Body of pancreas (tissue), 4 donors: ENCODE measurements at regions not wholly inside any gene's neighbourhood (a gene's known extent, or its start where the extent isn't known, plus 50 kb on each side); places are given as distances from the start of the nearest gene placed in this dataset.

Source experiments
- POLR2A ChIP-seq, 3 donors: fragments of 450-650 bp; IDR thresholded peaks; one replicate each; pipeline ENCODE4 v1.6.1; 2016; ENCODE audit warnings: antibody characterized with exemption in 3 of 3, mild to moderate bottlenecking in 2 of 3
- TF ChIP-seq, protein P1 (sequence below), 7 experiments: fragments of 450-650 bp in 4 of 7; fragments of 200-600 bp in 3 of 7; sonication (generic) in 3 of 7; IDR thresholded peaks; one replicate each; pipeline ENCODE4 v1.5.1; 2016 to 2019; ENCODE audit warnings: antibody characterized with exemption in 7 of 7

DNA sequence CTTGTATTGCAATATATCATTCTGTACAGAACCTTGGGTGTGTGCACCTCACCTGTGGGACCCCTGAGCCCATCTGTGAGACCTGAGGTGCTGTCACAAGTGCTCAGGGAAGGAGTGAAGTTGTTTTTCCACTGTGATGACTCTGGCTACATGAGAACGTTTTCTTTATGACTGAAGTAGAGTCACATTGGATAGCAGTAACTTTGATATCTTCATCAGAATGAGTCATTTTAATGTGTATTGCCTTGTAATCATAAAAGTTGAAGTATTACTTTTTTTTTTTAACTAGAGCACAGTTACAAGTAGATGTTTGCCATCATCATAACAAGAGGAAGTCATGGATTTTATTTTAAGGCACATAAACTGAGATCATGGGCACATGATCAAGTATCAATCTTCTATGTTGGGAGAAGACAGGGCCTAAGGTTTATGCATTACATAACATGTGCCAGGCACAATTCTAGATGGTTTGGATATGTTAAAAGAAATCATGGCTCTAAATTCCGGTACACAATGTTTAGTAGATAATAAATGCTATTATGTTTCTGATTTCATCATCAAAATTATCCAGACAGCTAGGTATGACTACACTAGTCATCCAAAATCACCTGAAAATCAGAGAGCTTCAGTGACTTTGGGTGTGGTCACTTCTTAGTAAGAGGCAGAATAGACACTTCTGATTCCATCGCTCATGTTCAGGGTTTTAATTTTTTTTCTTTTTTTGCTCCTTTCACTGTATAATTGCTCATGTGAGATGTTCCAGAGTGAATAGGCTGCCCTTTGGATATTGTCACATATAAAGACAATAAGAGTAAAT lies 82.7 kb upstream of the KLF6 start:
- TF ChIP-seq, protein P1, sequence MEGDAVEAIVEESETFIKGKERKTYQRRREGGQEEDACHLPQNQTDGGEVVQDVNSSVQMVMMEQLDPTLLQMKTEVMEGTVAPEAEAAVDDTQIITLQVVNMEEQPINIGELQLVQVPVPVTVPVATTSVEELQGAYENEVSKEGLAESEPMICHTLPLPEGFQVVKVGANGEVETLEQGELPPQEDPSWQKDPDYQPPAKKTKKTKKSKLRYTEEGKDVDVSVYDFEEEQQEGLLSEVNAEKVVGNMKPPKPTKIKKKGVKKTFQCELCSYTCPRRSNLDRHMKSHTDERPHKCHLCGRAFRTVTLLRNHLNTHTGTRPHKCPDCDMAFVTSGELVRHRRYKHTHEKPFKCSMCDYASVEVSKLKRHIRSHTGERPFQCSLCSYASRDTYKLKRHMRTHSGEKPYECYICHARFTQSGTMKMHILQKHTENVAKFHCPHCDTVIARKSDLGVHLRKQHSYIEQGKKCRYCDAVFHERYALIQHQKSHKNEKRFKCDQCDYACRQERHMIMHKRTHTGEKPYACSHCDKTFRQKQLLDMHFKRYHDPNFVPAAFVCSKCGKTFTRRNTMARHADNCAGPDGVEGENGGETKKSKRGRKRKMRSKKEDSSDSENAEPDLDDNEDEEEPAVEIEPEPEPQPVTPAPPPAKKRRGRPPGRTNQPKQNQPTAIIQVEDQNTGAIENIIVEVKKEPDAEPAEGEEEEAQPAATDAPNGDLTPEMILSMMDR (IDR thresholded peaks at IDR 0.05) = no peak
- no peak for TF ChIP-seq POLR2A (IDR thresholded peaks at IDR 0.05)
